ENCODE measurements at regions not wholly inside any gene's neighbourhood (a gene's known extent, or its start where the extent isn't known, plus 50 kb on each side); places are given as distances from the start of the nearest gene placed in this dataset.

- CTCF ChIA-PET (ENCODE audit: partially characterized antibody) = interaction anchor here (0.6 kb wide), 1 partner anchor 240 kb away, joined by 3 read pairs; no protein-coding TSS in a partner anchor
These were observed 286.3 kb upstream of the UGT8 start for GRCh38 chr4:114312338-114312737.

More at GRCh38 chr4:114312338-114312737, 286.3 kb upstream of the UGT8 start:
- Histone ChIP-seq H3K56ac (replicated peaks; ENCODE audit: insufficient read length, low read depth, low read length) (no peak overlapping the region), H2BK12ac (ENCODE audit: low read depth, low read length) (no peak overlapping the region), H4K8ac (ENCODE audit: extremely low read depth, insufficient read depth, low read length) (no peak overlapping the region), H3K79me1 (ENCODE audit: low read depth, low read length) (no peaks in the 10 kb centered on the region), H2BK5ac (ENCODE audit: low read depth, low read length) (no peak overlapping the region), H4K91ac (replicated peaks; ENCODE audit: insufficient read length, low read length) (no peak overlapping the region), H2AFZ (ENCODE audit: low read length) (no peak overlapping the region), H3K4me1 (replicated peaks in 1 of 4; ENCODE audit: control insufficient read depth in 3 of 4, insufficient read depth in 4 of 4, low read length in 3 of 4) (no peaks in the 10 kb centered on the region), H3K4me2 (ENCODE audit: insufficient read depth in 1 of 2, low read depth in 2 of 2, low read length in 2 of 2) (no peak overlapping the region), H3K4ac (replicated peaks; ENCODE audit: insufficient read length, low read depth, low read length) (no peak overlapping the region), H3K27me3 (replicated peaks in 1 of 4; ENCODE audit: control insufficient read depth in 3 of 4, extremely low read depth in 1 of 4, insufficient read depth in 3 of 4, low read length in 3 of 4) (no peaks in the 10 kb centered on the region; a peak in 1 of 7 replicates), H3K23ac (ENCODE audit: insufficient read length) (no peak overlapping the region), H2BK120ac (replicated peaks; ENCODE audit: low read depth, low read length) (no peak overlapping the region), H3K27ac (ENCODE audit: low read depth, low read length) (no peak overlapping the region), H2BK20ac (ENCODE audit: low read length) (no peak overlapping the region), H3K9me3 (ENCODE audit: insufficient read depth in 2 of 2, low read depth in 1 of 2, low read length in 1 of 2) (no peaks in the 10 kb centered on the region; a peak in 1 of 4 replicates), H2AK5ac (ENCODE audit: low read depth, low read length) (no peak overlapping the region), H4K5ac (ENCODE audit: insufficient read length, low read depth, low read length) (no peak overlapping the region), H3K18ac (ENCODE audit: extremely low read depth, low read length) (no peak overlapping the region), H3K9ac (replicated peaks in 1 of 4; ENCODE audit: extremely low read depth in 1 of 4, low read depth in 3 of 4, low read length in 3 of 4) (no peak overlapping the region), H4K20me1 (replicated peaks in 1 of 2; ENCODE audit: control insufficient read depth in 1 of 2, insufficient read depth in 2 of 2, low read length in 2 of 2) (no peaks in the 10 kb centered on the region), H3K79me2 (ENCODE audit: control insufficient read depth in 1 of 2, insufficient read depth in 2 of 2, low read length in 2 of 2) (no peaks in the 10 kb centered on the region), H2BK15ac (ENCODE audit: low read length) (no peak overlapping the region), H3K14ac (ENCODE audit: insufficient read length) (no peak overlapping the region), H3K4me3 (ENCODE audit: extremely low read depth in 1 of 4, insufficient read depth in 2 of 4, low read depth in 3 of 4, low read length in 4 of 4) (no peak overlapping the region), H3K36me3 (ENCODE audit: control insufficient read depth in 2 of 4, insufficient read depth in 4 of 4, low read length in 3 of 4) (no peaks in the 10 kb centered on the region), H3K23me2 (ENCODE audit: low read depth, low read length) (no peaks in the 10 kb centered on the region)
- DNase-seq (ENCODE audit: low read depth in 1 of 2, low spot score in 2 of 2) (no peak), FAIRE-seq (no peak)
- POLR2A ChIA-PET (ENCODE audit: partially characterized antibody) = interaction anchor here (1.0 kb wide), 1 partner anchor 36 kb away, joined by 4 read pairs; no protein-coding TSS in a partner anchor
- TF ChIP-seq E2F6 (IDR thresholded peaks at IDR 0.05) (peak; percentile 52), USF2 (IDR thresholded peaks at IDR 0.05; ENCODE audit: low read length) (peak; percentile 60), PHF8 (conservative IDR thresholded peaks at IDR 0.05; ENCODE audit: low read depth, low read length) (no peak)
- 63% methylated on average over 3 of the region's 3 CpGs; no CpG with 5 or more reads in 1 of the 2 experiments for WGBS, 2 experiments (ENCODE audit: extremely low coverage in 1 of 2, insufficient coverage in 1 of 2, insufficient read length in 1 of 2, insufficient replicate concordance in 2 of 2, low coverage in 1 of 2, low lambda C conversion rate in 2 of 2, missing lambda C conversion rate in 1 of 2)

Data from H1 (cell line).